Prostate gland (tissue), 2 donors: ENCODE measurements at regions not wholly inside any gene's neighbourhood (a gene's known extent, or its start where the extent isn't known, plus 50 kb on each side); places are given as distances from the start of the nearest gene placed in this dataset.

Experiments used
- POLR2A ChIP-seq: fragments of 450-650 bp; IDR thresholded peaks from one replicate; pipeline ENCODE4 v1.6.1; 2016; ENCODE audit warnings: antibody characterized with exemption, mild to moderate bottlenecking
- POLR2AphosphoS5 ChIP-seq: sonication (generic); formaldehyde crosslinking; IDR thresholded peaks from one replicate; pipeline ENCODE4 v1.6.1; 2017; ENCODE audit warnings: antibody characterized with exemption
- TF ChIP-seq, protein P1 (sequence below), 4 experiments: fragments of 200-600 bp in 2 of 4; fragments of 450-650 bp in 2 of 4; sonication (generic) in 2 of 4; IDR thresholded peaks; 1 replicate in 3 of 4; 2 replicates in 1 of 4; pipeline ENCODE4 v1.5.1; 2016 to 2019; ENCODE audit warnings: antibody characterized with exemption in 4 of 4, mild to moderate bottlenecking in 2 of 4, moderate library complexity in 2 of 4

DNA sequence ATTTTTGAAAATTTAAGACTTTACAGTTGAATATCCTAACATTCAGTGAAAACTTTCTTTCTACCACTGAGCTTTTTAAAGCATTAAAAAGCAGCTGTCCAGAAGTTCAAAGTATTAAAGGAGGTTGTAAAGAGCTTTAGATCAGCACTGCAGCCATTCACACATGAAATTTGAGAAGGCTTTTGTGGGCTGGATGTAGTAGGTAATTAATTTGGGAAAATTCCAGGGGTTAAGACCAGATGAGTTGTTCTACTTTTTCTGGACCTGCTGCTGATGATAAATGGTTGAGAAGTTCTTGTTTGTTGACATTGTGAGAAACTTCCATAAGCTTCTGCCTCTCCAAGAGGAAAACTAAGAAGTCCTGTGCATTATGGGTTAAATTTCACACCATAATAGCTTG, 1779.6 kb upstream of the PRR20A start:
- TF ChIP-seq, protein P1, sequence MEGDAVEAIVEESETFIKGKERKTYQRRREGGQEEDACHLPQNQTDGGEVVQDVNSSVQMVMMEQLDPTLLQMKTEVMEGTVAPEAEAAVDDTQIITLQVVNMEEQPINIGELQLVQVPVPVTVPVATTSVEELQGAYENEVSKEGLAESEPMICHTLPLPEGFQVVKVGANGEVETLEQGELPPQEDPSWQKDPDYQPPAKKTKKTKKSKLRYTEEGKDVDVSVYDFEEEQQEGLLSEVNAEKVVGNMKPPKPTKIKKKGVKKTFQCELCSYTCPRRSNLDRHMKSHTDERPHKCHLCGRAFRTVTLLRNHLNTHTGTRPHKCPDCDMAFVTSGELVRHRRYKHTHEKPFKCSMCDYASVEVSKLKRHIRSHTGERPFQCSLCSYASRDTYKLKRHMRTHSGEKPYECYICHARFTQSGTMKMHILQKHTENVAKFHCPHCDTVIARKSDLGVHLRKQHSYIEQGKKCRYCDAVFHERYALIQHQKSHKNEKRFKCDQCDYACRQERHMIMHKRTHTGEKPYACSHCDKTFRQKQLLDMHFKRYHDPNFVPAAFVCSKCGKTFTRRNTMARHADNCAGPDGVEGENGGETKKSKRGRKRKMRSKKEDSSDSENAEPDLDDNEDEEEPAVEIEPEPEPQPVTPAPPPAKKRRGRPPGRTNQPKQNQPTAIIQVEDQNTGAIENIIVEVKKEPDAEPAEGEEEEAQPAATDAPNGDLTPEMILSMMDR (IDR thresholded peaks at IDR 0.05), result no peak
- TF ChIP-seq POLR2AphosphoS5 (no peak), POLR2A (no peak)
